ENCODE measurements at regions not wholly inside any gene's neighbourhood (a gene's known extent, or its start where the extent isn't known, plus 50 kb on each side); places are given as distances from the start of the nearest gene placed in this dataset.

- H2AFZ ChIP-seq (ENCODE audit: low read depth, low read length) = no peak overlapping the region
- POLR2A ChIA-PET = no interaction called here
- no peak for FAIRE-seq
Measured at GRCh38 chr14:85438001-85438400, 91.9 kb upstream of the FLRT2 start.

More at GRCh38 chr14:85438001-85438400, 91.9 kb upstream of the FLRT2 start:
- no peak for DNase-seq (ENCODE audit: low read depth, low spot score)
- no peaks in the 10 kb centered on the region for H3K27me3 ChIP-seq (ENCODE audit: control insufficient read depth in 2 of 2, insufficient read depth in 2 of 2, low read length in 2 of 2)
- H3K9me1 ChIP-seq (replicated peaks; ENCODE audit: control insufficient read depth, extremely low read depth, insufficient read depth, low read length) = no peaks in the 10 kb centered on the region
- no TSS peak for BruUV-seq (replicated peaks)
- no peak overlapping the region for H3K4me2 ChIP-seq (ENCODE audit: insufficient read depth, low read length)
- CTCF ChIA-PET = no interaction called here
- no peak overlapping the region for H3K27ac ChIP-seq (ENCODE audit: insufficient read depth, low read depth, low read length)
- no peak for TF ChIP-seq CTCF (IDR thresholded peaks at IDR 0.05; ENCODE audit: extremely low read depth in 1 of 2, insufficient read depth in 1 of 2, low read depth in 1 of 2, low read length in 2 of 2)
- TF ChIP-seq EZH2 (IDR thresholded peaks at IDR 0.05; ENCODE audit: borderline replicate concordance, low read depth, low read length, severe bottlenecking) = no peak
- TF ChIP-seq MYC (IDR thresholded peaks at IDR 0.05; ENCODE audit: low read depth, low read length) = no peak
- no peak for TF ChIP-seq MAX (IDR thresholded peaks at IDR 0.05; ENCODE audit: insufficient read depth, insufficient read length)
- TF ChIP-seq POLR2AphosphoS5 (IDR thresholded peaks at IDR 0.05; ENCODE audit: insufficient read depth, low read depth, low read length) = no peak
- TF ChIP-seq FOS (IDR thresholded peaks at IDR 0.05; ENCODE audit: borderline replicate concordance, insufficient read depth, low read length) = no peak
- no peak for TF ChIP-seq POLR2A (IDR thresholded peaks at IDR 0.05; ENCODE audit: low read depth, low read length)
- no peak for TF ChIP-seq GATA2 (IDR thresholded peaks at IDR 0.05; ENCODE audit: insufficient read depth, insufficient read length, low read depth, low read length)
- TF ChIP-seq JUN (IDR thresholded peaks at IDR 0.05; ENCODE audit: borderline replicate concordance, insufficient read depth, insufficient read length, low read depth) = no peak
- intact Hi-C loops (cut with micrococcal nuclease) (no loop called here), dilution Hi-C loops (cut with MboI; ENCODE audit: extremely low pct_ligation_motif_present, low sequenced_read_pairs) (no loop called here)
- peaks cover 3% of the 10 kb centered on the region for H3K4me1 ChIP-seq (ENCODE audit: control insufficient read depth, extremely low read depth, insufficient read depth, low read length)
- no peak overlapping the region for H3K9ac ChIP-seq (replicated peaks; ENCODE audit: extremely low read depth, insufficient read depth, low read length)
- no peaks in the 10 kb centered on the region for H4K20me1 ChIP-seq (replicated peaks; ENCODE audit: control insufficient read depth, extremely low read depth, insufficient read depth, low read length)
- no peaks in the 10 kb centered on the region for H3K79me2 ChIP-seq (ENCODE audit: control insufficient read depth, insufficient read depth, low read length)
- no peak overlapping the region for H3K4me3 ChIP-seq (replicated peaks in 1 of 3; ENCODE audit: insufficient read depth in 1 of 3, low read depth in 1 of 3, low read length in 3 of 3)
- H3K36me3 ChIP-seq (ENCODE audit: control insufficient read depth in 2 of 2, extremely low read depth in 1 of 2, insufficient read depth in 2 of 2, low read length in 2 of 2) = no peaks in the 10 kb centered on the region
- H3K9me3 ChIP-seq (replicated peaks; ENCODE audit: control insufficient read depth, insufficient read depth, low read length) = no peaks in the 10 kb centered on the region
